Astrocyte of the cerebellum (primary cell): ENCODE measurements at regions not wholly inside any gene's neighbourhood (a gene's known extent, or its start where the extent isn't known, plus 50 kb on each side); places are given as distances from the start of the nearest gene placed in this dataset.
"Not testable (repeated sequence)": the region's sequence is repeated elsewhere in the genome, so short reads cannot be mapped to it uniquely, and the experiment has no call there.

Experiments used
- DNase-seq: peaks from one replicate; pipeline ENCODE4 v3.0.0-alpha.2; 2011; ENCODE audit warnings: low read depth
- H3K4me3 ChIP-seq: 2 replicates; pipeline ENCODE4 v1.5.1; 2011; ENCODE audit warnings: mild to moderate bottlenecking, low read depth, low read length, moderate library complexity
- CTCF ChIP-seq: IDR thresholded peaks from 2 replicates; pipeline ENCODE4 v1.5.1; 2012; ENCODE audit warnings: low read length, low read depth, moderate library complexity, mild to moderate bottlenecking; ENCODE audit errors: missing control alignments
- in situ Hi-C: cut with HindIII; loops from 2 replicates; pipeline ENCODE4 v1.10.0; 2017; ENCODE audit warnings: low sequenced_read_pairs

GRCh38 chr9:106174346-106174745 lies 480.0 kb downstream of the TMEM38B start:
- DNase-seq, result no peak
- in situ Hi-C loops, result no loop called here
- H3K4me3 ChIP-seq, result no peak overlapping the region
- TF ChIP-seq CTCF, result no peak

- no peak for TF ChIP-seq CTCF
- in situ Hi-C loops, result no loop called here
These were observed 482.9 kb downstream of the TMEM38B start for GRCh38 chr9:106177216-106177615.

GRCh38 chr9:106179191-106179590 lies 484.9 kb downstream of the TMEM38B start:
- in situ Hi-C loops, result no loop called here
- no peak for TF ChIP-seq CTCF
- no peak for DNase-seq
- no peak overlapping the region for H3K4me3 ChIP-seq

More at GRCh38 chr9:106177216-106177615, 482.9 kb downstream of the TMEM38B start:
- no peak for DNase-seq
- no peak overlapping the region for H3K4me3 ChIP-seq

GRCh38 chr9:106203815-106204516 lies 509.6 kb downstream of the TMEM38B start:
- in situ Hi-C loops, DNase-seq, H3K4me3 ChIP-seq: not testable (repeated sequence)

- in situ Hi-C loops, result no loop called here
- DNase-seq, result no peak
- no peak for TF ChIP-seq CTCF
- H3K4me3 ChIP-seq, result no peak overlapping the region
These were observed 513.0 kb downstream of the TMEM38B start for GRCh38 chr9:106207298-106207697.

- no peak for DNase-seq
- no peak overlapping the region for H3K4me3 ChIP-seq
- no peak for TF ChIP-seq CTCF
- in situ Hi-C loops, result no loop called here
These were observed 524.1 kb downstream of the TMEM38B start for GRCh38 chr9:106218427-106218826.

- no peak for TF ChIP-seq CTCF
These were observed 524.5 kb downstream of the TMEM38B start for GRCh38 chr9:106218854-106219253.

More at GRCh38 chr9:106218854-106219253, 524.5 kb downstream of the TMEM38B start:
- no peak overlapping the region for H3K4me3 ChIP-seq
- no peak for DNase-seq
- in situ Hi-C loops, result no loop called here
